Transverse colon (tissue), 3 donors: ENCODE measurements at regions not wholly inside any gene's neighbourhood (a gene's known extent, or its start where the extent isn't known, plus 50 kb on each side); places are given as distances from the start of the nearest gene placed in this dataset.

Source experiments
- CTCF ChIP-seq, 5 experiments: fragments of 200-600 bp in 3 of 5; fragments of 450-650 bp in 2 of 5; sonication (generic) in 3 of 5; IDR thresholded peaks; 1 replicate in 2 of 5; 2 replicates in 3 of 5; pipeline ENCODE4 v1.5.1; 2016 to 2017; ENCODE audit warnings: antibody characterized with exemption in 5 of 5, inconsistent platforms in 3 of 5, mild to moderate bottlenecking in 2 of 5, moderate library complexity in 1 of 5
- EP300 ChIP-seq: sonication (generic); formaldehyde crosslinking; IDR thresholded peaks from one replicate; pipeline ENCODE4 v1.6.1; 2017; ENCODE audit warnings: antibody characterized with exemption, low read depth
- POLR2A ChIP-seq: fragments of 450-650 bp; IDR thresholded peaks from one replicate; pipeline ENCODE4 v1.6.1; 2016; ENCODE audit warnings: antibody characterized with exemption, mild to moderate bottlenecking, moderate library complexity

- TF ChIP-seq CTCF (IDR thresholded peaks at IDR 0.05), result no peak
- TF ChIP-seq POLR2A, result no peak
- TF ChIP-seq EP300, result no peak
Measured at GRCh38 chr4:33974270-33974669, 2270.0 kb downstream of the ARAP2 start.
